ENCODE measurements at regions not wholly inside any gene's neighbourhood (a gene's known extent, or its start where the extent isn't known, plus 50 kb on each side); places are given as distances from the start of the nearest gene placed in this dataset.
A peak's percentile ranks its signal among the peaks of the same experiment; 100 is the strongest.

DNA sequence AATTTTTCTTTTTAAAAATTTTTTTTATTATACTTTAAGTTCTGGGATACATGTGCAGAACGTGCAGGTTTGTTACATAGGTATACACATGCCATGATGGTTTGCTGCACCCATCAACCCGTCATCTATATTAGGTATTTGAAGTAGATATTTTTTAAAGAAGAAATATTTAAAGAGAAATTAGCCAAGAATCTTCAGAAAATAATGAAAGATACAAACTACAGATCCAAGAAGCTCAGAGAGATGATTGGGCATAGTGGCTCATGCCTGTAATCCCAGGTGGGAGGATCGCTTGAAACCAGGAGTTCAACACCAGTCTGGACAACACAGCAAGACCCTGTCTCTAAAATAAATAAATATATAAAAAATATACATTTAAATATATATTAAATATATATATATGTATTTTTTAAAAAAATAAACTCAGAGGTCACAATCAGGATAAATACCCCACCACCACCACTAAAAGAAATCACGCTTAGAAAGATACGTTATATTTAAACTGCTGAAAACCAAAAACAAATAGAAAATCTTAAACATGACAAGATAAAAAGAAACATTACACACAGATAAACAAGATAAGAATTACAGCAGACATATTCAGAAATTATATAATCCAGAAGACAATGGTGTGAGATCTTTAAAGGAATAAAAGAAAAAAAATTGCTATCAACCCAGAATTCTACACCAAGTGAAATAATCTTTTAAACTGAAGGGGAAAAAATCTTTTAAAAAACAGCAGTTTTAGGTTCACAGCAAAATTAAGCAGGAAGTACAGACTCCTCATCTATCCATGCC lies 57.5 kb downstream of the CSF2 start:
- Histone ChIP-seq H3K9me3 (ENCODE audit: control insufficient read depth, insufficient read depth, low read depth, low read length) (no peaks in the 10 kb centered on the region), H3K4me1 (ENCODE audit: control insufficient read depth, insufficient read depth, low read length) (no peaks in the 10 kb centered on the region), H3K4me3 (ENCODE audit: low read depth, low read length) (no peak overlapping the region), H3K27ac (ENCODE audit: extremely low read depth, low read depth, low read length) (no peak overlapping the region), H3K36me3 (ENCODE audit: control insufficient read depth in 2 of 2, insufficient read depth in 1 of 2, low read length in 2 of 2) (no peaks in the 10 kb centered on the region)
- POLR2A ChIA-PET = no interaction called here
- CTCF ChIA-PET = interaction anchor here (1.3 kb wide), 1 partner anchor 59 kb away, joined by 3 read pairs; no protein-coding TSS in a partner anchor
- TF ChIP-seq ZNF558 (tag by site-specific recombination; IDR thresholded peaks at IDR 0.05) (peak; percentile 95), ZNF169 (tag by site-specific recombination; IDR thresholded peaks at IDR 0.05) (no peak)
- TF ChIP-seq, protein P1, sequence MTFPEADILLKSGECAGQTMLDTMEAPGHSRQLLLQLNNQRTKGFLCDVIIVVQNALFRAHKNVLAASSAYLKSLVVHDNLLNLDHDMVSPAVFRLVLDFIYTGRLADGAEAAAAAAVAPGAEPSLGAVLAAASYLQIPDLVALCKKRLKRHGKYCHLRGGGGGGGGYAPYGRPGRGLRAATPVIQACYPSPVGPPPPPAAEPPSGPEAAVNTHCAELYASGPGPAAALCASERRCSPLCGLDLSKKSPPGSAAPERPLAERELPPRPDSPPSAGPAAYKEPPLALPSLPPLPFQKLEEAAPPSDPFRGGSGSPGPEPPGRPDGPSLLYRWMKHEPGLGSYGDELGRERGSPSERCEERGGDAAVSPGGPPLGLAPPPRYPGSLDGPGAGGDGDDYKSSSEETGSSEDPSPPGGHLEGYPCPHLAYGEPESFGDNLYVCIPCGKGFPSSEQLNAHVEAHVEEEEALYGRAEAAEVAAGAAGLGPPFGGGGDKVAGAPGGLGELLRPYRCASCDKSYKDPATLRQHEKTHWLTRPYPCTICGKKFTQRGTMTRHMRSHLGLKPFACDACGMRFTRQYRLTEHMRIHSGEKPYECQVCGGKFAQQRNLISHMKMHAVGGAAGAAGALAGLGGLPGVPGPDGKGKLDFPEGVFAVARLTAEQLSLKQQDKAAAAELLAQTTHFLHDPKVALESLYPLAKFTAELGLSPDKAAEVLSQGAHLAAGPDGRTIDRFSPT (tag by site-specific recombination; IDR thresholded peaks at IDR 0.05) = no peak

DNA sequence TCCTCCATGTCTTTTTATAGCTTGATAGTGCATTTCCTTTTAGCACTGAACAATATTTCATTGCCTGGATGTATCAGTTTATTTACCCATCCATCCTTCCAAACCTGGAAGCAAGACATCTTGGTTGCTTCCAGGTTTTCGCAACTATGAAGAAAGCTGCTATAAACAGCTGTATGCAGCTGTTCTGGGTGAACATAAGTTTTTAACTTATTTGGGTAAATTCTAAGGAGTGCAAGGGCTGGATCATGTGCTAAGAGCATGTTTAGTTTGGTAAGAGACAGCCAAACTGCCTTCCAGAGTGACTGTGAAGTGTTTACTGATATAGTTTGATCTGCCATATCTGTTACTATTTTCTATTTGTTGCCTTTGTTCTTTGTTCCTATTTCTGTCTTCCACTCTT lies 58.5 kb downstream of the CSF2 start:
- no peak overlapping the region for H3K4me3 ChIP-seq (ENCODE audit: low read depth, low read length)
- TF ChIP-seq ZNF76 (tag by site-specific recombination; IDR thresholded peaks at IDR 0.05; ENCODE audit: borderline replicate concordance, low read depth) = no peak
- no peak for TF ChIP-seq ZNF2 (tag by site-specific recombination; IDR thresholded peaks at IDR 0.05)
- TF ChIP-seq ZIC2 (tag by site-specific recombination; IDR thresholded peaks at IDR 0.05) = no peak
- TF ChIP-seq ZBTB1 (tag by site-specific recombination; IDR thresholded peaks at IDR 0.05) = no peak
- TF ChIP-seq ZFP41 (tag by site-specific recombination; IDR thresholded peaks at IDR 0.05; ENCODE audit: borderline replicate concordance) = no peak
- TF ChIP-seq ZNF561 (tag by site-specific recombination; IDR thresholded peaks at IDR 0.05; ENCODE audit: borderline replicate concordance) = no peak
- TF ChIP-seq WT1 (tag by site-specific recombination; IDR thresholded peaks at IDR 0.05) = no peak
- TF ChIP-seq, protein P2, sequence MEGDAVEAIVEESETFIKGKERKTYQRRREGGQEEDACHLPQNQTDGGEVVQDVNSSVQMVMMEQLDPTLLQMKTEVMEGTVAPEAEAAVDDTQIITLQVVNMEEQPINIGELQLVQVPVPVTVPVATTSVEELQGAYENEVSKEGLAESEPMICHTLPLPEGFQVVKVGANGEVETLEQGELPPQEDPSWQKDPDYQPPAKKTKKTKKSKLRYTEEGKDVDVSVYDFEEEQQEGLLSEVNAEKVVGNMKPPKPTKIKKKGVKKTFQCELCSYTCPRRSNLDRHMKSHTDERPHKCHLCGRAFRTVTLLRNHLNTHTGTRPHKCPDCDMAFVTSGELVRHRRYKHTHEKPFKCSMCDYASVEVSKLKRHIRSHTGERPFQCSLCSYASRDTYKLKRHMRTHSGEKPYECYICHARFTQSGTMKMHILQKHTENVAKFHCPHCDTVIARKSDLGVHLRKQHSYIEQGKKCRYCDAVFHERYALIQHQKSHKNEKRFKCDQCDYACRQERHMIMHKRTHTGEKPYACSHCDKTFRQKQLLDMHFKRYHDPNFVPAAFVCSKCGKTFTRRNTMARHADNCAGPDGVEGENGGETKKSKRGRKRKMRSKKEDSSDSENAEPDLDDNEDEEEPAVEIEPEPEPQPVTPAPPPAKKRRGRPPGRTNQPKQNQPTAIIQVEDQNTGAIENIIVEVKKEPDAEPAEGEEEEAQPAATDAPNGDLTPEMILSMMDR (tag by site-specific recombination; IDR thresholded peaks at IDR 0.05) = no peak
- TF ChIP-seq, protein P3, sequence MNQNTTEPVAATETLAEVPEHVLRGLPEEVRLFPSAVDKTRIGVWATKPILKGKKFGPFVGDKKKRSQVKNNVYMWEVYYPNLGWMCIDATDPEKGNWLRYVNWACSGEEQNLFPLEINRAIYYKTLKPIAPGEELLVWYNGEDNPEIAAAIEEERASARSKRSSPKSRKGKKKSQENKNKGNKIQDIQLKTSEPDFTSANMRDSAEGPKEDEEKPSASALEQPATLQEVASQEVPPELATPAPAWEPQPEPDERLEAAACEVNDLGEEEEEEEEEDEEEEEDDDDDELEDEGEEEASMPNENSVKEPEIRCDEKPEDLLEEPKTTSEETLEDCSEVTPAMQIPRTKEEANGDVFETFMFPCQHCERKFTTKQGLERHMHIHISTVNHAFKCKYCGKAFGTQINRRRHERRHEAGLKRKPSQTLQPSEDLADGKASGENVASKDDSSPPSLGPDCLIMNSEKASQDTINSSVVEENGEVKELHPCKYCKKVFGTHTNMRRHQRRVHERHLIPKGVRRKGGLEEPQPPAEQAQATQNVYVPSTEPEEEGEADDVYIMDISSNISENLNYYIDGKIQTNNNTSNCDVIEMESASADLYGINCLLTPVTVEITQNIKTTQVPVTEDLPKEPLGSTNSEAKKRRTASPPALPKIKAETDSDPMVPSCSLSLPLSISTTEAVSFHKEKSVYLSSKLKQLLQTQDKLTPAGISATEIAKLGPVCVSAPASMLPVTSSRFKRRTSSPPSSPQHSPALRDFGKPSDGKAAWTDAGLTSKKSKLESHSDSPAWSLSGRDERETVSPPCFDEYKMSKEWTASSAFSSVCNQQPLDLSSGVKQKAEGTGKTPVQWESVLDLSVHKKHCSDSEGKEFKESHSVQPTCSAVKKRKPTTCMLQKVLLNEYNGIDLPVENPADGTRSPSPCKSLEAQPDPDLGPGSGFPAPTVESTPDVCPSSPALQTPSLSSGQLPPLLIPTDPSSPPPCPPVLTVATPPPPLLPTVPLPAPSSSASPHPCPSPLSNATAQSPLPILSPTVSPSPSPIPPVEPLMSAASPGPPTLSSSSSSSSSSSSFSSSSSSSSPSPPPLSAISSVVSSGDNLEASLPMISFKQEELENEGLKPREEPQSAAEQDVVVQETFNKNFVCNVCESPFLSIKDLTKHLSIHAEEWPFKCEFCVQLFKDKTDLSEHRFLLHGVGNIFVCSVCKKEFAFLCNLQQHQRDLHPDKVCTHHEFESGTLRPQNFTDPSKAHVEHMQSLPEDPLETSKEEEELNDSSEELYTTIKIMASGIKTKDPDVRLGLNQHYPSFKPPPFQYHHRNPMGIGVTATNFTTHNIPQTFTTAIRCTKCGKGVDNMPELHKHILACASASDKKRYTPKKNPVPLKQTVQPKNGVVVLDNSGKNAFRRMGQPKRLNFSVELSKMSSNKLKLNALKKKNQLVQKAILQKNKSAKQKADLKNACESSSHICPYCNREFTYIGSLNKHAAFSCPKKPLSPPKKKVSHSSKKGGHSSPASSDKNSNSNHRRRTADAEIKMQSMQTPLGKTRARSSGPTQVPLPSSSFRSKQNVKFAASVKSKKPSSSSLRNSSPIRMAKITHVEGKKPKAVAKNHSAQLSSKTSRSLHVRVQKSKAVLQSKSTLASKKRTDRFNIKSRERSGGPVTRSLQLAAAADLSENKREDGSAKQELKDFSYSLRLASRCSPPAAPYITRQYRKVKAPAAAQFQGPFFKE (tag by site-specific recombination; IDR thresholded peaks at IDR 0.05; ENCODE audit: borderline replicate concordance) = no peak
- POLR2A ChIA-PET = no interaction called here
- no peaks in the 10 kb centered on the region for H3K36me3 ChIP-seq (ENCODE audit: control insufficient read depth in 2 of 2, insufficient read depth in 1 of 2, low read length in 2 of 2)
- CTCF ChIA-PET = no interaction called here
- no peaks in the 10 kb centered on the region for H3K9me3 ChIP-seq (ENCODE audit: control insufficient read depth, insufficient read depth, low read depth, low read length)
- no peak overlapping the region for H3K27ac ChIP-seq (ENCODE audit: extremely low read depth, low read depth, low read length)
- no peaks in the 10 kb centered on the region for H3K4me1 ChIP-seq (ENCODE audit: control insufficient read depth, insufficient read depth, low read length)
